ENCODE measurements at regions not wholly inside any gene's neighbourhood (a gene's known extent, or its start where the extent isn't known, plus 50 kb on each side); places are given as distances from the start of the nearest gene placed in this dataset.
"Not testable (repeated sequence)": the region's sequence is repeated elsewhere in the genome, so short reads cannot be mapped to it uniquely, and the experiment has no call there.

DNA sequence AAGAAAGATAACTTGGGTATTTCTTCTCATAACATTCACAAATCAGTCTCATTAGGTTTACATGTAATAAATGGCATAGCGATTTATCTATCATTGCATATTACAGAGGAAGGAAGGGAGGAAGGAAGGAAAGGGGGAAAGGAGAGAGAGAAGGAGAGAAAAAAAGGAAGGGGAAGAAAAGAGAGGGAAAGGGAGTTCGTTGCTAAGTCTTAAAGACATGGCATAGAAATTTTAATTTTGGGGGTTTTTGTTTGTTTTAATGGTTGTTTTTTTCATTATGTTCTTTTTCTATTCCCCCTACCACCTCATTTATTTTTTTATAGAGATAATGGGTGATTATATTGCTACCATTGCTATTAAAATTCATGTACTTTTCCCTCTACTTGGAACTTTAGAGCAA is 604.3 kb downstream of the IPMK start:
- Mint-ChIP-seq H3K9me3 (no peaks in the 10 kb centered on the region), H3K36me3 (no peaks in the 10 kb centered on the region)

DNA sequence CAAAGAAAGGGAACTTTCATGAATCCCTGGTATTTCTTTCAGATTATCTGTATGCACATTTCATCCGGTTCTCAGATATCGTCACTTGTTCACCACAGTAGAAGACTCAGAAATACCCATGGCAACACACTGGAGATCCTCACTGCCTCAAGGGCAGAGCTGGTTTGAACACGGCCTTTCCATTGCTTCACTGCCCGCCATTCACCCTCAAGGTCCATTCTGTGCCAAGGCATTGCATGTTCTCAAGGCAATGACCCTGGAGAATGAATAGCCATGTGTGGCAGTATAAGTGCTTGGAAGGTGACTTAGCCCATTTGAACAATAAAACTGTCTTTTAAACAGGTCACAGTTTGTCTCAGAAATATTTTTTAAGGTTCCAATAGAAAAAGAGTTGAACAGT is 606.5 kb downstream of the IPMK start:
- Mint-ChIP-seq H3K9me3 (no peaks in the 10 kb centered on the region), H3K4me1 (ENCODE audit: unreplicated experiment) (no peaks in the 10 kb centered on the region), H3K27me3 (no peaks in the 10 kb centered on the region), H3K27ac (no peak overlapping the region), H3K4me3 (no peak overlapping the region), H3K36me3 (no peaks in the 10 kb centered on the region)
- TF ChIP-seq, protein P1, sequence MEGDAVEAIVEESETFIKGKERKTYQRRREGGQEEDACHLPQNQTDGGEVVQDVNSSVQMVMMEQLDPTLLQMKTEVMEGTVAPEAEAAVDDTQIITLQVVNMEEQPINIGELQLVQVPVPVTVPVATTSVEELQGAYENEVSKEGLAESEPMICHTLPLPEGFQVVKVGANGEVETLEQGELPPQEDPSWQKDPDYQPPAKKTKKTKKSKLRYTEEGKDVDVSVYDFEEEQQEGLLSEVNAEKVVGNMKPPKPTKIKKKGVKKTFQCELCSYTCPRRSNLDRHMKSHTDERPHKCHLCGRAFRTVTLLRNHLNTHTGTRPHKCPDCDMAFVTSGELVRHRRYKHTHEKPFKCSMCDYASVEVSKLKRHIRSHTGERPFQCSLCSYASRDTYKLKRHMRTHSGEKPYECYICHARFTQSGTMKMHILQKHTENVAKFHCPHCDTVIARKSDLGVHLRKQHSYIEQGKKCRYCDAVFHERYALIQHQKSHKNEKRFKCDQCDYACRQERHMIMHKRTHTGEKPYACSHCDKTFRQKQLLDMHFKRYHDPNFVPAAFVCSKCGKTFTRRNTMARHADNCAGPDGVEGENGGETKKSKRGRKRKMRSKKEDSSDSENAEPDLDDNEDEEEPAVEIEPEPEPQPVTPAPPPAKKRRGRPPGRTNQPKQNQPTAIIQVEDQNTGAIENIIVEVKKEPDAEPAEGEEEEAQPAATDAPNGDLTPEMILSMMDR (conservative IDR thresholded peaks at IDR 0.05), result no peak
- DNase-seq (ENCODE audit: extremely low spot score, unreplicated experiment), result no peak

More for the DNA sequence above, 604.3 kb downstream of the IPMK start:
- Mint-ChIP-seq H3K4me1 (ENCODE audit: unreplicated experiment) (no peaks in the 10 kb centered on the region), H3K27ac (no peak overlapping the region), H3K27me3 (no peaks in the 10 kb centered on the region), H3K4me3 (no peak overlapping the region)
- DNase-seq (ENCODE audit: extremely low spot score, unreplicated experiment), result no peak
- TF ChIP-seq, protein P1 (conservative IDR thresholded peaks at IDR 0.05), result no peak

DNA sequence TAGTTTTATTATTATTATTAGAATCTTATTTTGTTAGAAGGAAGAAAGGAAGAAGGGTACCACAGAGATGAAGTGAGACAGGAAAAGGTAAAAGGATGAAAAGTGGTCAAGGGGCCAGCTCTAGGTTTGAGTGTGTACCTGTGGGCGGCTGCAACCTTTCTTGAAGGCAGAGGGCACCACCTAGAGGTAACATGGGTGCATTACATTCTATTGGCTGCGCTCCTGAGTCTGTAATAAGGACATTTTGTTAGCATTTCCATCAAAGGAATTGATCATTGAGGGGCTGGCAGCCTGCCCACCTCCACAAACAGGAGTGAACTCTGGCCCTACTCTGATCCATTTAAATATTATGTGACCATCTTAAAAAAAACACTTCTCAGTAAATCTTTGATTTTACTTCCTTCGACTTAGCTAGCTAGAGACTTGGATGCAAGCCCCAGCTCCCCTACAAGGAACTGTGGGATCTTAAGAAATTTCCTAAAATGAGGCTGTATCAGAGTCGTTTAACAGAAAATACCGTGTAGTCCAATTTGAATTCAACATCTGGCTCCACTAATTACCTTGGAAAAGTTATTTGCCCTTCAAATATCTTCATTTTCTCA is 610.4 kb downstream of the IPMK start:
- H3K4me3 Mint-ChIP-seq, result no peak overlapping the region
- H3K4me1 Mint-ChIP-seq (ENCODE audit: unreplicated experiment), result no peaks in the 10 kb centered on the region
- no peak overlapping the region for H3K27ac Mint-ChIP-seq
- TF ChIP-seq, protein P1 (conservative IDR thresholded peaks at IDR 0.05), result peak; percentile 93
- H3K36me3 Mint-ChIP-seq, result no peaks in the 10 kb centered on the region
- no peaks in the 10 kb centered on the region for H3K9me3 Mint-ChIP-seq
- peak; percentile 71 for DNase-seq (ENCODE audit: extremely low spot score, unreplicated experiment)
- no peaks in the 10 kb centered on the region for H3K27me3 Mint-ChIP-seq

DNA sequence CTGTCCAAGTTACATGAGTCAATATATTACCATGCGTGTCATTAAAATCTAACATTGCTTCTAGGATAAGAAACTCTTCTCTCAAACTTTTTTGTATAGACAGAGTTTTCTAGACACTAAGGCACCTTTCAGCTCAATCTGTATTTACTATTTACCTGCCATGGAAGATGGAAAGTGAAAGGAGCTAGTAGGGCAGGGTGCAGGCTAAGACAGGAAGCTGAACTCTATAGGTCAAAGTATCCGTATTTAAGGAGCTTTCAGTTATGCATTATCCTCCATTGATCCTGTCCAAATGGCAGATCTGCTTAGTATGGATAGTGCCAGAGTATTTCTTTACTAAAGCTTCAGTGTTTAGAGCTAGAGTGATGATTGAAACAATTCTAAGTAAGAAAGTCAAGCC is 612.8 kb downstream of the IPMK start:
- no peaks in the 10 kb centered on the region for H3K4me1 Mint-ChIP-seq (ENCODE audit: unreplicated experiment)
- H3K36me3 Mint-ChIP-seq, result no peaks in the 10 kb centered on the region
- TF ChIP-seq, protein P1 (conservative IDR thresholded peaks at IDR 0.05), result no peak
- no peaks in the 10 kb centered on the region for H3K9me3 Mint-ChIP-seq
- no peaks in the 10 kb centered on the region for H3K27me3 Mint-ChIP-seq
- no peak overlapping the region for H3K27ac Mint-ChIP-seq
- DNase-seq (ENCODE audit: extremely low spot score, unreplicated experiment), result no peak
- no peak overlapping the region for H3K4me3 Mint-ChIP-seq

DNA sequence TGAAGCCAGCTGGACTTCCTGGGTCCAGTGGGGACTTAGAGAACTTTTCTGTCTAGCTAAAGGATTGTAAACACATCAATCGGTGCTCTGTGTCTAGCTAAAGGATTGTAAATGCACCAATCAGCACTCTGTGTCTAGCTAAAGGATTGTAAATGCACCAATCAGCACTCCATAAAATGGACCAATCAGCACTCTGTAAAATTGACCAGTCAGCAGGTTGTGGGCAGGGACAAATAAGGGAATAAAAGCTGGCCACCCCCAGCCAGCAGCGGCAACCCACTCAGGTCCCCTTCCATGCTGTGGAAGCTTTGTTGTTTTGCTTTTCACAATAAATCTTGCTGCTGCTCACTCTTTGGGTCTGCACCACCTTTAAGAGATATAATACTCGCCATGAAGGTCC is 622.6 kb downstream of the IPMK start:
- not testable (repeated sequence) for H3K27ac Mint-ChIP-seq; DNase-seq (ENCODE audit: extremely low spot score, unreplicated experiment); H3K4me1 Mint-ChIP-seq (ENCODE audit: unreplicated experiment); H3K36me3 Mint-ChIP-seq; H3K9me3 Mint-ChIP-seq; H3K27me3 Mint-ChIP-seq; H3K4me3 Mint-ChIP-seq

DNA sequence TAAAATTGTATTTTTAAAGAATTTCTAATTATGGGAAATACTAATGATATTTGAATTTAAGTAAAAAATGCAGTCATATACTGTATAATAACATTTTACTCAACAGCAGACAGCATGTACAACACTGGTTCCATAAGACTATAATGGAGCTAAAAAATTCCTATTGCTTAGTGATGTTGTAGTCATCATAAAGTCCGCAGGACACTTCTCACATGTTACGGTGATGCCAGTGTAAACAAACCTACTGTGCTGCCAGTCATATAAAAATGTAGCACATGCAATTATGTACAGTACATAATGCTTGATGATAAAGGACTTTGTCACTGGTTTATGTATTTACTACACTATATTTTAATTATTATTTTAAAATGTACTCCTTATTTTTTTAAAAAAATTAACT is 629.3 kb downstream of the IPMK start:
- TF ChIP-seq, protein P1 (conservative IDR thresholded peaks at IDR 0.05), result no peak
- H3K36me3 Mint-ChIP-seq, result no peaks in the 10 kb centered on the region
- no peaks in the 10 kb centered on the region for H3K9me3 Mint-ChIP-seq
- H3K27me3 Mint-ChIP-seq, result no peaks in the 10 kb centered on the region
- H3K4me1 Mint-ChIP-seq (ENCODE audit: unreplicated experiment), result no peaks in the 10 kb centered on the region
- no peak overlapping the region for H3K4me3 Mint-ChIP-seq
- H3K27ac Mint-ChIP-seq, result no peak overlapping the region
- DNase-seq (ENCODE audit: extremely low spot score, unreplicated experiment), result no peak
